Stimulated activated naive B cell treated with anti-CD40 and anti-IgM and Interleukin-4, amounts not matched to agents 10 μg/mL and 1 μg/mL and 100 μg/mL, for 72 hours (primary cell): ENCODE measurements at regions not wholly inside any gene's neighbourhood (a gene's known extent, or its start where the extent isn't known, plus 50 kb on each side); places are given as distances from the start of the nearest gene placed in this dataset.
A peak's percentile ranks its signal among the peaks of the same experiment; 100 is the strongest.

Source experiments
- ATAC-seq, 2 donors: fragments of 150-1000 bp; cut with Tn5 transposase; replicated peaks; 2 replicates each; pipeline ENCODE4 v1.10.0; 2021; ENCODE audit warnings: moderate library complexity in 1 of 2
- DNase-seq: peaks from one replicate; pipeline ENCODE4 v3.0.0; 2021
- H3K27ac Mint-ChIP-seq: one replicate; pipeline ENCODE4 v1.8.0; 2022; ENCODE audit warnings: mild to moderate bottlenecking, mixed read lengths
- H3K27me3 Mint-ChIP-seq, 2 donors: one replicate each; pipeline ENCODE4 v1.8.0; 2022; ENCODE audit warnings: mixed read lengths in 2 of 2
- H3K36me3 Mint-ChIP-seq, 2 donors: one replicate each; pipeline ENCODE4 v1.8.0; 2022; ENCODE audit warnings: mixed read lengths in 2 of 2, mild to moderate bottlenecking in 1 of 2
- H3K4me1 Mint-ChIP-seq, 2 donors: one replicate each; pipeline ENCODE4 v1.8.0; 2022; ENCODE audit warnings: mixed read lengths in 2 of 2, mild to moderate bottlenecking in 1 of 2
- H3K4me3 Mint-ChIP-seq, 2 donors: one replicate each; pipeline ENCODE4 v1.8.0; 2022; ENCODE audit warnings: mild to moderate bottlenecking in 2 of 2, mixed read lengths in 2 of 2, moderate library complexity in 1 of 2
- H3K9me3 Mint-ChIP-seq, 2 donors: one replicate each; pipeline ENCODE4 v1.8.0; 2022; ENCODE audit warnings: mixed read lengths in 2 of 2, mild to moderate bottlenecking in 1 of 2

- no peak overlapping the region for H3K27ac Mint-ChIP-seq
- no peak for DNase-seq
- no peaks in the 10 kb centered on the region for H3K27me3 Mint-ChIP-seq
- no peaks in the 10 kb centered on the region for H3K36me3 Mint-ChIP-seq
- no peaks in the 10 kb centered on the region for H3K9me3 Mint-ChIP-seq
- no peak for ATAC-seq
- H3K4me1 Mint-ChIP-seq = no peaks in the 10 kb centered on the region
- no peak overlapping the region for H3K4me3 Mint-ChIP-seq
Observed at GRCh38 chr4:95638920-95639501, 90.2 kb upstream of the UNC5C start.

- no peak for ATAC-seq
Observed at GRCh38 chr4:95637043-95637600, 88.3 kb upstream of the UNC5C start.

GRCh38 chr4:95636061-95636460 lies 87.3 kb upstream of the UNC5C start:
- DNase-seq (no peak), ATAC-seq (no peak)
- H3K36me3 Mint-ChIP-seq = no peaks in the 10 kb centered on the region
- no peaks in the 10 kb centered on the region for H3K9me3 Mint-ChIP-seq
- no peaks in the 10 kb centered on the region for H3K27me3 Mint-ChIP-seq
- H3K4me3 Mint-ChIP-seq = no peak overlapping the region
- no peak overlapping the region for H3K27ac Mint-ChIP-seq
- no peaks in the 10 kb centered on the region for H3K4me1 Mint-ChIP-seq

More at GRCh38 chr4:95637043-95637600, 88.3 kb upstream of the UNC5C start:
- Mint-ChIP-seq H3K27ac (no peak overlapping the region), H3K4me1 (no peaks in the 10 kb centered on the region), H3K27me3 (no peaks in the 10 kb centered on the region), H3K4me3 (no peak overlapping the region), H3K36me3 (no peaks in the 10 kb centered on the region), H3K9me3 (no peaks in the 10 kb centered on the region)
- no peak for DNase-seq

GRCh38 chr4:95627709-95628108 lies 78.9 kb upstream of the UNC5C start:
- no peaks in the 10 kb centered on the region for H3K4me1 Mint-ChIP-seq
- H3K36me3 Mint-ChIP-seq = no peaks in the 10 kb centered on the region
- H3K9me3 Mint-ChIP-seq = no peaks in the 10 kb centered on the region
- H3K4me3 Mint-ChIP-seq = no peak overlapping the region
- ATAC-seq = no peak
- no peaks in the 10 kb centered on the region for H3K27me3 Mint-ChIP-seq
- DNase-seq = no peak
- H3K27ac Mint-ChIP-seq = no peak overlapping the region

- DNase-seq (no peak), ATAC-seq (no peak)
- Mint-ChIP-seq H3K27me3 (no peaks in the 10 kb centered on the region), H3K36me3 (no peaks in the 10 kb centered on the region), H3K4me1 (no peaks in the 10 kb centered on the region), H3K4me3 (no peak overlapping the region), H3K27ac (no peak overlapping the region), H3K9me3 (no peaks in the 10 kb centered on the region)
Observed at GRCh38 chr4:95627024-95627605, 78.3 kb upstream of the UNC5C start.

- Mint-ChIP-seq H3K4me1 (no peaks in the 10 kb centered on the region), H3K36me3 (no peaks in the 10 kb centered on the region), H3K27ac (no peak overlapping the region), H3K9me3 (no peaks in the 10 kb centered on the region), H3K27me3 (no peaks in the 10 kb centered on the region), H3K4me3 (no peak overlapping the region)
- DNase-seq (no peak), ATAC-seq (no peak)
Observed at GRCh38 chr4:95625020-95625419, 76.2 kb upstream of the UNC5C start.

GRCh38 chr4:95619525-95620443 lies 71.0 kb upstream of the UNC5C start:
- no peak overlapping the region for H3K4me3 Mint-ChIP-seq
- H3K36me3 Mint-ChIP-seq = no peaks in the 10 kb centered on the region
- H3K4me1 Mint-ChIP-seq = no peaks in the 10 kb centered on the region
- ATAC-seq (no peak), DNase-seq (no peak)
- peaks cover 3 to 6% of the 10 kb centered on the region in 2 donors for H3K9me3 Mint-ChIP-seq
- no peak overlapping the region for H3K27ac Mint-ChIP-seq
- H3K27me3 Mint-ChIP-seq = no peaks in the 10 kb centered on the region

GRCh38 chr4:95614684-95615205 lies 66.0 kb upstream of the UNC5C start:
- Mint-ChIP-seq H3K27ac (no peak overlapping the region), H3K4me3 (no peak overlapping the region), H3K27me3 (no peaks in the 10 kb centered on the region), H3K36me3 (no peaks in the 10 kb centered on the region), H3K4me1 (no peaks in the 10 kb centered on the region), H3K9me3 (peaks cover 3 to 6% of the 10 kb centered on the region in 2 donors)
- ATAC-seq (no peak), DNase-seq (no peak)

GRCh38 chr4:95610061-95610569 lies 61.3 kb upstream of the UNC5C start:
- Mint-ChIP-seq H3K27ac (no peak overlapping the region), H3K27me3 (no peaks in the 10 kb centered on the region), H3K4me3 (no peak overlapping the region), H3K4me1 (no peaks in the 10 kb centered on the region), H3K36me3 (no peaks in the 10 kb centered on the region), H3K9me3 (no peaks in the 10 kb centered on the region)
- ATAC-seq = no peak
- no peak for DNase-seq

- Mint-ChIP-seq H3K27me3 (no peaks in the 10 kb centered on the region), H3K27ac (no peak overlapping the region), H3K9me3 (no peaks in the 10 kb centered on the region), H3K4me3 (no peak overlapping the region), H3K36me3 (no peaks in the 10 kb centered on the region), H3K4me1 (no peaks in the 10 kb centered on the region)
- no peak for DNase-seq
- no peak for ATAC-seq
Observed at GRCh38 chr4:95606739-95607138, 58.0 kb upstream of the UNC5C start.

GRCh38 chr4:95603393-95603792 lies 54.6 kb upstream of the UNC5C start:
- H3K27me3 Mint-ChIP-seq = no peaks in the 10 kb centered on the region
- no peak overlapping the region for H3K27ac Mint-ChIP-seq
- H3K4me1 Mint-ChIP-seq = peaks cover 0 to 6% of the 10 kb centered on the region in 2 donors
- H3K4me3 Mint-ChIP-seq = no peak overlapping the region
- no peak for DNase-seq
- H3K9me3 Mint-ChIP-seq = no peaks in the 10 kb centered on the region
- H3K36me3 Mint-ChIP-seq = no peaks in the 10 kb centered on the region
- no peak for ATAC-seq

- H3K27ac Mint-ChIP-seq = no peak overlapping the region
- DNase-seq = no peak
- H3K4me1 Mint-ChIP-seq = peaks cover 0 to 6% of the 10 kb centered on the region in 2 donors
- ATAC-seq = no peak
- no peaks in the 10 kb centered on the region for H3K36me3 Mint-ChIP-seq
- no peaks in the 10 kb centered on the region for H3K27me3 Mint-ChIP-seq
- H3K4me3 Mint-ChIP-seq = no peak overlapping the region
- H3K9me3 Mint-ChIP-seq = no peaks in the 10 kb centered on the region
Observed at GRCh38 chr4:95602872-95603271, 54.1 kb upstream of the UNC5C start.

GRCh38 chr4:95601356-95601755 lies 52.6 kb upstream of the UNC5C start:
- Mint-ChIP-seq H3K4me3 (no peak overlapping the region), H3K4me1 (peaks cover 0 to 6% of the 10 kb centered on the region in 2 donors), H3K9me3 (no peaks in the 10 kb centered on the region), H3K27ac (no peak overlapping the region), H3K27me3 (no peaks in the 10 kb centered on the region), H3K36me3 (no peaks in the 10 kb centered on the region)
- no peak for ATAC-seq
- no peak for DNase-seq

- peak; percentile 82 to 89 for ATAC-seq
Observed at GRCh38 chr4:95599777-95600400, 51.1 kb upstream of the UNC5C start.

More at GRCh38 chr4:95599777-95600400, 51.1 kb upstream of the UNC5C start:
- DNase-seq = no peak
- Mint-ChIP-seq H3K27me3 (no peaks in the 10 kb centered on the region), H3K4me1 (peaks cover 0 to 6% of the 10 kb centered on the region in 2 donors), H3K9me3 (no peaks in the 10 kb centered on the region), H3K27ac (no peak overlapping the region), H3K36me3 (no peaks in the 10 kb centered on the region), H3K4me3 (no peak overlapping the region)
